BJ (cell line): ENCODE measurements at regions not wholly inside any gene's neighbourhood (a gene's known extent, or its start where the extent isn't known, plus 50 kb on each side); places are given as distances from the start of the nearest gene placed in this dataset.

Experiments used
- CTCF ChIA-PET: fragments of 350-600 bp; formaldehyde crosslinking; extraction: SDS; loops from one replicate; lab custom pipeline; 2021; ENCODE audit warnings: antibody characterized with exemption, inconsistent platforms; lab: Yijun Ruan, JAX
- POLR2A ChIA-PET: fragments of 300-600 bp; sonication (Branson Sonifier 250); formaldehyde crosslinking; extraction: SDS; loops from one replicate; lab custom pipeline; 2021; ENCODE audit warnings: antibody characterized with exemption; lab: Charles Lee
- DNase-seq: peaks from one replicate; pipeline ENCODE4 v3.0.0-alpha.2; 2011; ENCODE audit warnings: low read depth
- H3K27me3 ChIP-seq: 2 replicates; pipeline ENCODE4 v1.6.0; 2011; ENCODE audit warnings: low read length; ENCODE audit not compliant: control insufficient read depth, insufficient read depth
- H3K36me3 ChIP-seq: 2 replicates; pipeline ENCODE4 v1.5.1; 2011; ENCODE audit warnings: low read length; ENCODE audit not compliant: control insufficient read depth, insufficient read depth
- H3K4me3 ChIP-seq: 2 replicates; pipeline ENCODE4 v1.5.1; 2011; ENCODE audit warnings: low read depth, mild to moderate bottlenecking, control low read depth, low read length
- CTCF ChIP-seq: IDR thresholded peaks from 2 replicates; pipeline ENCODE4 v1.5.1; 2011; ENCODE audit warnings: low read depth, mild to moderate bottlenecking, control low read depth, inconsistent platforms, low read length, moderate library complexity; ENCODE audit not compliant: insufficient read depth

GRCh38 chr12:23230899-23231298 is 605.9 kb downstream of the ETNK1 start:
- POLR2A ChIA-PET, result no interaction called here
- no peak overlapping the region for H3K4me3 ChIP-seq
- no peak for TF ChIP-seq CTCF
- H3K27me3 ChIP-seq, result no peaks in the 10 kb centered on the region
- no peak for DNase-seq
- CTCF ChIA-PET, result no interaction called here
- no peaks in the 10 kb centered on the region for H3K36me3 ChIP-seq

- Histone ChIP-seq H3K36me3 (no peaks in the 10 kb centered on the region), H3K27me3 (no peaks in the 10 kb centered on the region), H3K4me3 (no peak overlapping the region)
- DNase-seq, result no peak
- no peak for TF ChIP-seq CTCF
- ChIA-PET POLR2A (no interaction called here), CTCF (interaction anchor here (0.9 kb wide), 1 partner anchor 12 kb away, joined by 3 read pairs; no protein-coding TSS in a partner anchor)
These were observed 611.3 kb downstream of the ETNK1 start for GRCh38 chr12:23236066-23236780.

- TF ChIP-seq CTCF, result no peak
- no peak for DNase-seq
- no peak overlapping the region for H3K4me3 ChIP-seq
These were observed 611.8 kb downstream of the ETNK1 start for GRCh38 chr12:23236811-23237210.

GRCh38 chr12:23238190-23238589 is 613.2 kb downstream of the ETNK1 start:
- CTCF ChIA-PET, result interaction anchor here (0.6 kb wide), 1 partner anchor 570 kb away, joined by 3 read pairs; no protein-coding TSS in a partner anchor
- no peak for TF ChIP-seq CTCF
- POLR2A ChIA-PET, result no interaction called here
- no peak for DNase-seq
- Histone ChIP-seq H3K27me3 (no peaks in the 10 kb centered on the region), H3K4me3 (no peak overlapping the region), H3K36me3 (no peaks in the 10 kb centered on the region)

More at GRCh38 chr12:23236811-23237210, 611.8 kb downstream of the ETNK1 start:
- CTCF ChIA-PET, result interaction anchor here (0.6 kb wide), 1 partner anchor 1442 kb away, joined by 3 read pairs; no protein-coding TSS in a partner anchor
- POLR2A ChIA-PET, result no interaction called here
- Histone ChIP-seq H3K36me3 (no peaks in the 10 kb centered on the region), H3K27me3 (no peaks in the 10 kb centered on the region)

- CTCF ChIA-PET, result interaction anchor here (0.6 kb wide), 1 partner anchor 571 kb away, joined by 3 read pairs; no protein-coding TSS in a partner anchor
- TF ChIP-seq CTCF, result no peak
- POLR2A ChIA-PET, result no interaction called here
- Histone ChIP-seq H3K4me3 (no peak overlapping the region), H3K36me3 (no peaks in the 10 kb centered on the region), H3K27me3 (no peaks in the 10 kb centered on the region)
- DNase-seq, result no peak
These were observed 614.0 kb downstream of the ETNK1 start for GRCh38 chr12:23238957-23239356.
